SK-N-SH (cell line): ENCODE measurements at regions not wholly inside any gene's neighbourhood (a gene's known extent, or its start where the extent isn't known, plus 50 kb on each side); places are given as distances from the start of the nearest gene placed in this dataset.

Experiments used
- CTCF ChIP-seq: fragments of 200-600 bp; sonication (generic); IDR thresholded peaks from 2 replicates; pipeline ENCODE4 v1.6.1; 2017; ENCODE audit warnings: antibody characterized with exemption, mild to moderate bottlenecking, moderate library complexity
- EP300 ChIP-seq, 2 experiments: IDR thresholded peaks; 2 replicates each; pipeline versions ENCODE4 v1.4.0 to v1.6.1; 2012; ENCODE audit warnings: borderline replicate concordance in 1 of 2, low read depth in 1 of 2, low read length in 1 of 2
- FOSL2 ChIP-seq: IDR thresholded peaks from 2 replicates; pipeline ENCODE4 v1.4.0; 2012; ENCODE audit warnings: low read depth, mild to moderate bottlenecking, moderate library complexity, borderline replicate concordance
- FOXJ3 ChIP-seq: sonication (generic); formaldehyde crosslinking; IDR thresholded peaks from 2 replicates; pipeline ENCODE4 v1.5.1; 2020; ENCODE audit warnings: mild to moderate bottlenecking, missing genetic modification reagents
- JUND ChIP-seq: IDR thresholded peaks from 2 replicates; pipeline ENCODE4 v1.4.0; 2012
- NRF1 ChIP-seq: IDR thresholded peaks from 2 replicates; pipeline ENCODE4 v1.6.1; 2012; ENCODE audit warnings: low read depth, mild to moderate bottlenecking, low read length
- SMC3 ChIP-seq: IDR thresholded peaks from 2 replicates; pipeline ENCODE4 v1.6.1; 2012; ENCODE audit warnings: low read depth, low read length, improper control_type of control experiment

- no peak for TF ChIP-seq FOSL2
- no peak for TF ChIP-seq CTCF
- no peak for TF ChIP-seq EP300 (IDR thresholded peaks at IDR 0.05; ENCODE audit: borderline replicate concordance in 1 of 2, low read depth in 1 of 2, low read length in 1 of 2)
- no peak for TF ChIP-seq JUND
- no peak for TF ChIP-seq FOXJ3
- TF ChIP-seq SMC3, result no peak
- no peak for TF ChIP-seq NRF1
These were observed 138.8 kb upstream of the FOXN2 start for GRCh38 chr2:48175656-48176055.
